ENCODE measurements at regions not wholly inside any gene's neighbourhood (a gene's known extent, or its start where the extent isn't known, plus 50 kb on each side); places are given as distances from the start of the nearest gene placed in this dataset.
"Not testable (repeated sequence)": the region's sequence is repeated elsewhere in the genome, so short reads cannot be mapped to it uniquely, and the experiment has no call there.

DNA sequence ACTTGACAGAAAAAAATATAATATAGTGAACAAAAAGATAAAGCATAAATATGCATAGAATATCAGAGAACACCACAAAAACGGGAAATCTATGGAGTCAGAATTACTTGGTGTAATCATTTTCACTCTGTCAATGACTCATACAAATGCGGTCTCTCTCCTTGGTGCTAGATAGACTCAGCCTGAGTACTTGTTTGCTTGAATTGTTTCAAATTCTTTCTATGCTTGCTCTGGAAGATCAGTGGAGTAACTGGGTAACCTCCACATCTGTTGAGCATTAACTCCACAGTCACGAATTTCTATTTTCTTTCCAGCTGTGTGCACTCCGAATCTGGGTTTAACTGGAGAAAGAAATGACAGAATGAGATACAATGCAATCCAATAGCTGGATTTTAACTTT, 760.4 kb downstream of the ZPLD1 start:
- no peak for DNase-seq (ENCODE audit: low read depth)
- H3K4me3 ChIP-seq (ENCODE audit: low read depth, low read length) = no peak overlapping the region

DNA sequence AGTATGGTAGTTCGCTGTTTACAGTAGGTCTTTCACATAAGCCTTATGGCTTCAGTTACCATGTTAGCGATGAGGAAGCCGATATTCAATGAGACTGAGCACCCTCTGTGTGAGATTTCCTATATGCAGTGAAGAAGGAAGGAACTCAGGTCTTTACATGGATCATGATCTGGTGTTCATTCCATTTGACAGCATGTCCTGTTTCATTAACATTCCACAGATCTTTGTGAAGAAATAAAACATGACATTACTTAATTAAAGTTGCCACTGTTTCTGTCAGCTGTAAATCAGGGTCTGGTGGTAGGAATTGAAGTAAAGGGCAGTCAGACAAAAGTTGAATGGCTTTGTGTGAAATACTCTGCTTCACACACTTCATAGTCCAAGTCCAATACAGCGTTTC, 768.6 kb downstream of the ZPLD1 start:
- no peak for DNase-seq (ENCODE audit: low read depth)
- no peak overlapping the region for H3K4me3 ChIP-seq (ENCODE audit: low read depth, low read length)
- TF ChIP-seq, protein P1, sequence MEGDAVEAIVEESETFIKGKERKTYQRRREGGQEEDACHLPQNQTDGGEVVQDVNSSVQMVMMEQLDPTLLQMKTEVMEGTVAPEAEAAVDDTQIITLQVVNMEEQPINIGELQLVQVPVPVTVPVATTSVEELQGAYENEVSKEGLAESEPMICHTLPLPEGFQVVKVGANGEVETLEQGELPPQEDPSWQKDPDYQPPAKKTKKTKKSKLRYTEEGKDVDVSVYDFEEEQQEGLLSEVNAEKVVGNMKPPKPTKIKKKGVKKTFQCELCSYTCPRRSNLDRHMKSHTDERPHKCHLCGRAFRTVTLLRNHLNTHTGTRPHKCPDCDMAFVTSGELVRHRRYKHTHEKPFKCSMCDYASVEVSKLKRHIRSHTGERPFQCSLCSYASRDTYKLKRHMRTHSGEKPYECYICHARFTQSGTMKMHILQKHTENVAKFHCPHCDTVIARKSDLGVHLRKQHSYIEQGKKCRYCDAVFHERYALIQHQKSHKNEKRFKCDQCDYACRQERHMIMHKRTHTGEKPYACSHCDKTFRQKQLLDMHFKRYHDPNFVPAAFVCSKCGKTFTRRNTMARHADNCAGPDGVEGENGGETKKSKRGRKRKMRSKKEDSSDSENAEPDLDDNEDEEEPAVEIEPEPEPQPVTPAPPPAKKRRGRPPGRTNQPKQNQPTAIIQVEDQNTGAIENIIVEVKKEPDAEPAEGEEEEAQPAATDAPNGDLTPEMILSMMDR (IDR thresholded peaks at IDR 0.05; ENCODE audit: control insufficient read depth, extremely low read depth, insufficient read depth) = no peak

More for the DNA sequence above, 760.4 kb downstream of the ZPLD1 start:
- TF ChIP-seq, protein P1 (IDR thresholded peaks at IDR 0.05; ENCODE audit: control insufficient read depth, extremely low read depth, insufficient read depth) = no peak

DNA sequence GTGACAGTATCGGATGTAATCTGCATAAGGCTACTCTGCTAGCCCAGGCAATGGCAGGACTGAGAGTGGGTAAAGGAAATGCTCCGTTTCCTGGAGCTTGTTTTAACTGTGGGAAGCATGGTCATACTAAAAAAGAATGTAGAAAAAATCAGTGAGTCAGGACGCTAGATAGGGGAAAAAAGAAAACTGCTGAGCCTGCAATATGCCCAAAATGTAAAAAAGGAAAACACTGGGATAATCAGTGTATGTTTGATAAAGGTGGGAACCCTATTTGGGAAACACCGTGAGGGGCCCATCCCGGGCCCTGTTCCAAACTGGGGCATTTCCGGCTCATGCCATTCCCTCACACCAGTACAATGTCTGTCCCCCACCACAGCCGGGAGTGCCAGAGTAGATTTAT, 775.8 kb downstream of the ZPLD1 start:
- TF ChIP-seq, protein P1 (IDR thresholded peaks at IDR 0.05; ENCODE audit: control insufficient read depth, extremely low read depth, insufficient read depth) = no peak
- H3K4me3 ChIP-seq (ENCODE audit: low read depth, low read length) = no peak overlapping the region
- no peak for DNase-seq (ENCODE audit: low read depth)

DNA sequence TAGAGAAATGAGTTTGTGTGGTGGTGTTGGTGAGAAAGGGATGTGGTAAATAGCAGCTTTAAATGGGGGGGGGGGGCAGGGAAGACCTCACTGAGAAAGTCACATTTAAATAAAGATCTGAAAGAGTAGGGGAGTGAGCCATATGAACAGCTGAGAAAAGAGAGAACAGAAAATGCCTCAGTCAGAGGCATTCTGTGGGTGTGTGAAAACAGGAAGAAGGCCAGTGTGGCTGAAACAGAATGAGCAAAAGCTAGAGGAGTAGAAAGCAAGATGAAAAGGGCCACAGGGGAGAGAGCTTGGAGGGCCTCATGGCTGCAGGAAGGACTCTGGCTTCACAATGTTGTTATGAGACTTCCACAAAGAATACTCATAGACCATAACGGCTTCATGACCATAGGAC, 783.3 kb downstream of the ZPLD1 start:
- TF ChIP-seq, protein P1 (IDR thresholded peaks at IDR 0.05; ENCODE audit: control insufficient read depth, extremely low read depth, insufficient read depth) = no peak
- DNase-seq (ENCODE audit: low read depth) = no peak
- no peak overlapping the region for H3K4me3 ChIP-seq (ENCODE audit: low read depth, low read length)

DNA sequence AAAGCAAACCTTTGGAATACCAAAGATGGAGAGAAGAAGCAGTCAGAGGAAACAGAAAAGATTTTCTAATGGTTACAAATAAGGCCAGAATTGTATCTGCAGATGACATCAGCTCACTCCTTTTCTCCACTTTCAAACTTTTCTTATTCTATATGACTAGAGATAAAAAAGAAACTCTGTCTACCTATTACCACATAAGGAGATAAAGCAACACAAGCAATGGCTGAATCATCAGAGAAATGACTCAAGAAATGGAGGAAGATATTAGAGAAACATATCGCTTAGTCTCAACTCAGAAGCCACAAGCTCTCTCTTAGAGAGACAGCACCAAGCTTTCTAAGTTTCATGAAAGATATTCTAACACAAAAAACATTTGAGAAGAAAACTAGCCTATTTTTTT, 784.0 kb downstream of the ZPLD1 start:
- H3K4me3 ChIP-seq (ENCODE audit: low read depth, low read length) = no peak overlapping the region
- no peak for DNase-seq (ENCODE audit: low read depth)

DNA sequence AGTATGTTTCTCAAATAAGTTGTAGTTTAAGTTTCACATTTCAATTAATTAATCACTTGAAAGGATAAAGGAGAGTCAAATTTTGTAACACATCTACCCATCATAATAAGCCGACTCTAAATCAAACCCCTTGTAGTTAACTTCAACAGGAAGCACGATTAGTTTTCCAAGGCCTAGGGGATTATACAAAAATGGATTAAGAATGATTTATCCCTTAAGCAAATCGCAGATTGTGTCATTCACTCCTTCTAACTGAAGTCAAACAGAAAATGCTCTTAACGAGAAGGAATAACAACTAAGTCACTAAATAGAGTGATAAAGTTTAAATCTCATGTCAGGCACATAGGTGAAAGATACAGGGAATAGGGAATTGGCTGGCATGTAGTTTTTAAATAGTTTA, 792.8 kb downstream of the ZPLD1 start:
- H3K4me3 ChIP-seq (ENCODE audit: low read depth, low read length) = no peak overlapping the region
- no peak for DNase-seq (ENCODE audit: low read depth)

More for the DNA sequence above, 784.0 kb downstream of the ZPLD1 start:
- TF ChIP-seq, protein P1 (IDR thresholded peaks at IDR 0.05; ENCODE audit: control insufficient read depth, extremely low read depth, insufficient read depth) = no peak

DNA sequence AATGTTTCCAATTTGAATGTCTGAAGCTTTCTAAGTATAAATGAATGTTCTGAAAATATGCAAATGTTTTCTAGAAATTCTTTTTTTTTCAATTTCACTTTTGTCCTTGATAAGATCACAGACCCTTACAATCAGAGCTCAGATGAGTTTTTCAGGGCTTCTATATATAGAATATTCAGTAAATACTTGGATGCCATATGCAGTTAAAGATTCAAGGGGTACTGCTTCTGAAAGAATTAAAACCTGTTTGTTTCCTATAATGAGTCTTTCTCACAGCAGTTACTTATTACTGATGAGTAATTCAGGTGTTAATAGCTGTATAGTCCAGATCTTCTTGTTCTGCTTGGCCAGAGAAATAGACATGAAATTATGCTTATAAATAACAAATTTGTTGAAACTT, 812.6 kb downstream of the ZPLD1 start:
- DNase-seq (ENCODE audit: low read depth) = no peak
- no peak overlapping the region for H3K4me3 ChIP-seq (ENCODE audit: low read depth, low read length)
- TF ChIP-seq, protein P1 (IDR thresholded peaks at IDR 0.05; ENCODE audit: control insufficient read depth, extremely low read depth, insufficient read depth) = no peak

More for the DNA sequence above, 792.8 kb downstream of the ZPLD1 start:
- TF ChIP-seq, protein P1 (IDR thresholded peaks at IDR 0.05; ENCODE audit: control insufficient read depth, extremely low read depth, insufficient read depth) = no peak

DNA sequence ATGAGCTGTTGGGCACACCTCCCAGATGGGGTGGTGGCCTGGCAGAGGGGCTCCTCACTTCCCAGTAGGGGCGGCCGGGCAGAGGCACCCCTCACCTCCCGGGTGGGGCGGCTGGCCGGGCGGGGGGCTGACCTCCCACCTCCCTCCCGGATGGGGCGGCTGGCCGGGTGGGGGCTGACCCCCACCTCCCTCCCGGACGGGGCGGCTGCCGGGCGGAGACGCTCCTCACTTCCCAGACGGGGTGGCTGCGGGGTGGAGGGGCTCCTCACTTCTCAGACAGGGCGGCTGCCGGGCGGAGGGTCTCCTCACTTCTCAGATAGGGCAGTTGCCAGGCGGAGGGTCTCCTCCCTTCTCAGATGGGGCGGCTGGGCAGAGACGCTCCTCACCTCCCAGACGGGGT, 820.0 kb downstream of the ZPLD1 start:
- not testable (repeated sequence) for DNase-seq (ENCODE audit: low read depth); H3K4me3 ChIP-seq (ENCODE audit: low read depth, low read length)
